ENCODE measurements at regions not wholly inside any gene's neighbourhood (a gene's known extent, or its start where the extent isn't known, plus 50 kb on each side); places are given as distances from the start of the nearest gene placed in this dataset.

- DNase-seq, result peak; percentile 68
Observed at GRCh38 chr16:9308356-9308801, 216.9 kb downstream of the HAPSTR1 start.

- DNase-seq, result peak; percentile 68
Observed at GRCh38 chr16:9308850-9309249, 217.4 kb downstream of the HAPSTR1 start.

GRCh38 chr16:9309844-9310243, 218.4 kb downstream of the HAPSTR1 start:
- DNase-seq, result no peak

- DNase-seq, result no peak
Observed at GRCh38 chr16:9311303-9311954, 220.0 kb downstream of the HAPSTR1 start.

- no peak for DNase-seq
Observed at GRCh38 chr16:9316008-9316407, 224.6 kb downstream of the HAPSTR1 start.

GRCh38 chr16:9316615-9317014, 225.2 kb downstream of the HAPSTR1 start:
- DNase-seq, result no peak

- DNase-seq, result no peak
Observed at GRCh38 chr16:9318764-9319163, 227.3 kb downstream of the HAPSTR1 start.

GRCh38 chr16:9322769-9323168, 231.3 kb downstream of the HAPSTR1 start:
- no peak for DNase-seq

GRCh38 chr16:9323170-9323569, 231.7 kb downstream of the HAPSTR1 start:
- no peak for DNase-seq

- peak; percentile 27 for DNase-seq
Observed at GRCh38 chr16:9327253-9327652, 235.8 kb downstream of the HAPSTR1 start.

- DNase-seq, result no peak
Observed at GRCh38 chr16:9328411-9328810, 237.0 kb downstream of the HAPSTR1 start.

- DNase-seq, result peak; percentile 42
Observed at GRCh38 chr16:9330095-9330494, 238.7 kb downstream of the HAPSTR1 start.

GRCh38 chr16:9331503-9331902, 240.1 kb downstream of the HAPSTR1 start:
- no peak for DNase-seq

GRCh38 chr16:9332574-9333148, 241.2 kb downstream of the HAPSTR1 start:
- no peak for DNase-seq

GRCh38 chr16:9333469-9333868, 242.0 kb downstream of the HAPSTR1 start:
- DNase-seq, result no peak

- DNase-seq, result peak; percentile 5
Observed at GRCh38 chr16:9334103-9334502, 242.7 kb downstream of the HAPSTR1 start.

- DNase-seq, result no peak
Observed at GRCh38 chr16:9337308-9338032, 246.0 kb downstream of the HAPSTR1 start.

GRCh38 chr16:9338068-9338467, 246.6 kb downstream of the HAPSTR1 start:
- no peak for DNase-seq

GRCh38 chr16:9338510-9338909, 247.1 kb downstream of the HAPSTR1 start:
- DNase-seq, result no peak

- no peak for DNase-seq
Observed at GRCh38 chr16:9340526-9341256, 249.2 kb downstream of the HAPSTR1 start.

GRCh38 chr16:9343276-9343675, 251.8 kb downstream of the HAPSTR1 start:
- DNase-seq, result no peak

- DNase-seq, result no peak
Observed at GRCh38 chr16:9344508-9344907, 253.1 kb downstream of the HAPSTR1 start.

GRCh38 chr16:9345046-9345445, 253.6 kb downstream of the HAPSTR1 start:
- no peak for DNase-seq

GRCh38 chr16:9345880-9346279, 254.4 kb downstream of the HAPSTR1 start:
- DNase-seq, result no peak
